ENCODE measurements at regions not wholly inside any gene's neighbourhood (a gene's known extent, or its start where the extent isn't known, plus 50 kb on each side); places are given as distances from the start of the nearest gene placed in this dataset.

GRCh38 chr11:103661991-103662390 is 374.4 kb upstream of the DDI1 start:
- Histone ChIP-seq H3K4me2 (ENCODE audit: low read depth, low read length) (no peak overlapping the region), H3K4me1 (ENCODE audit: insufficient read depth, low read length) (no peaks in the 10 kb centered on the region), H3K27ac (ENCODE audit: extremely low read length, insufficient read depth, low read length) (no peak overlapping the region), H2AFZ (ENCODE audit: low read length) (no peak overlapping the region), H4K20me1 (ENCODE audit: insufficient read depth, low read length) (no peaks in the 10 kb centered on the region), H3K9ac (ENCODE audit: insufficient read depth, low read depth, low read length) (no peak overlapping the region), H3K27me3 (ENCODE audit: control insufficient read depth in 1 of 2, insufficient read depth in 2 of 2, low read length in 2 of 2) (no peaks in the 10 kb centered on the region), H3K4me3 (replicated peaks in 1 of 3; ENCODE audit: insufficient read depth in 1 of 3, low read depth in 2 of 3, low read length in 3 of 3) (no peak overlapping the region), H3K79me2 (ENCODE audit: insufficient read depth, low read length) (no peaks in the 10 kb centered on the region), H3K36me3 (replicated peaks in 1 of 2; ENCODE audit: control insufficient read depth in 1 of 2, insufficient read depth in 2 of 2, low read length in 2 of 2) (no peaks in the 10 kb centered on the region), H3K9me3 (ENCODE audit: low read length) (no peaks in the 10 kb centered on the region)
- intact Hi-C loops (cut with micrococcal nuclease; ENCODE audit: unreplicated experiment) (no loop called here), in situ Hi-C loops (cut with HindIII; ENCODE audit: extremely low pct_ligation_motif_present, low pct_unique_long_range_greater_than_20kb) (no loop called here)
- ATAC-seq = no peak
- FAIRE-seq = no peak
- BruUV-seq (replicated peaks) = no TSS peak
- no peak for DNase-seq (ENCODE audit: low spot score)
- ChIA-PET POLR2A (no interaction called here), CTCF (ENCODE audit: low intra/inter-chr PET ratio, low total read pairs) (no interaction called here)
- TF ChIP-seq ZNF256 (CRISPR knock-in tag; conservative IDR thresholded peaks at IDR 0.05) (no peak), ZNF414 (CRISPR knock-in tag; IDR thresholded peaks at IDR 0.05) (no peak), U2AF1 (optimal IDR thresholded peaks at IDR 0.05; ENCODE audit: low read depth, low read length) (no peak), FOSL2 (CRISPR knock-in tag; IDR thresholded peaks at IDR 0.05) (no peak), SNRNP70 (IDR thresholded peaks at IDR 0.05; ENCODE audit: low read depth, low read length) (no peak), RXRB (CRISPR knock-in tag; IDR thresholded peaks at IDR 0.05; ENCODE audit: borderline replicate concordance) (no peak), MTERF4 (CRISPR knock-in tag; IDR thresholded peaks at IDR 0.05) (no peak), ZNF619 (CRISPR knock-in tag; IDR thresholded peaks at IDR 0.05) (no peak), ZNF430 (CRISPR knock-in tag; IDR thresholded peaks at IDR 0.05) (no peak), MED13 (CRISPR knock-in tag; IDR thresholded peaks at IDR 0.05) (no peak), HOMEZ (CRISPR knock-in tag; IDR thresholded peaks at IDR 0.05; ENCODE audit: low read depth) (no peak), ZNF136 (CRISPR knock-in tag; IDR thresholded peaks at IDR 0.05; ENCODE audit: low read depth) (no peak), XBP1 (CRISPR knock-in tag; IDR thresholded peaks at IDR 0.05) (no peak), SMARCC2 (IDR thresholded peaks at IDR 0.05) (no peak), ATF7 (IDR thresholded peaks at IDR 0.05) (no peak), ATF7 (CRISPR knock-in tag; IDR thresholded peaks at IDR 0.05) (no peak), ZNF276 (CRISPR knock-in tag; IDR thresholded peaks at IDR 0.05; ENCODE audit: low read depth) (no peak), RBM39 (IDR thresholded peaks at IDR 0.05; ENCODE audit: low read depth, low read length, poor library complexity, severe bottlenecking) (no peak)
- WGBS (ENCODE audit: low lambda C conversion rate) = 3% methylated on average over 1 of the region's 1 CpG

Measured in HepG2 (cell line).